GM23338 (cell line): ENCODE measurements at regions not wholly inside any gene's neighbourhood (a gene's known extent, or its start where the extent isn't known, plus 50 kb on each side); places are given as distances from the start of the nearest gene placed in this dataset.

ENCODE experiments used
- ATAC-seq: fragments of 200-7000 bp; cut with Tn5 transposase; 3 replicates; pipeline ENCODE4 v1.9.1; 2020
- DNase-seq: peaks from one replicate; pipeline ENCODE4 v3.0.0-alpha.2; 2015; ENCODE audit warnings: low spot score
- H2AFZ ChIP-seq: fragments of 200-600 bp; sonication (generic); 2 replicates; pipeline ENCODE4 v1.8.0; 2016; ENCODE audit warnings: antibody characterized with exemption, mild to moderate bottlenecking, moderate library complexity
- H3F3A ChIP-seq: fragments of 200-600 bp; sonication (generic); replicated peaks from 2 replicates; pipeline ENCODE4 v1.8.0; 2017; ENCODE audit warnings: antibody characterized with exemption, mixed run types, low read depth
- H3K27ac ChIP-seq: fragments of 200-600 bp; sonication (generic); 2 replicates; pipeline ENCODE4 v1.6.1; 2016; ENCODE audit warnings: low read depth
- H3K27me3 ChIP-seq: fragments of 200-600 bp; sonication (generic); 2 replicates; pipeline ENCODE4 v1.8.0; 2016; ENCODE audit warnings: mild to moderate bottlenecking, mixed run types, moderate library complexity; ENCODE audit not compliant: insufficient read depth
- H3K36me3 ChIP-seq: fragments of 200-600 bp; sonication (generic); 2 replicates; pipeline ENCODE4 v1.8.0; 2016; ENCODE audit warnings: mild to moderate bottlenecking; ENCODE audit not compliant: insufficient read depth
- H3K4me1 ChIP-seq: fragments of 200-600 bp; sonication (generic); 2 replicates; pipeline ENCODE4 v1.8.0; 2016; ENCODE audit warnings: mild to moderate bottlenecking, moderate library complexity; ENCODE audit not compliant: insufficient read depth
- H3K4me2 ChIP-seq: fragments of 200-600 bp; sonication (generic); 2 replicates; pipeline ENCODE4 v1.7.1; 2017; ENCODE audit warnings: mixed run types
- H3K4me3 ChIP-seq: fragments of 200-600 bp; sonication (generic); 2 replicates; pipeline ENCODE4 v1.6.1; 2016; ENCODE audit warnings: mixed run types
- H3K79me2 ChIP-seq: fragments of 200-600 bp; sonication (generic); replicated peaks from 2 replicates; pipeline ENCODE4 v1.8.0; 2017; ENCODE audit warnings: mild to moderate bottlenecking; ENCODE audit not compliant: insufficient read depth
- H3K9me2 ChIP-seq: fragments of 200-600 bp; sonication (generic); 2 replicates; pipeline ENCODE4 v1.8.0; 2017; ENCODE audit not compliant: insufficient read depth
- H4K20me1 ChIP-seq: fragments of 200-600 bp; sonication (generic); replicated peaks from 2 replicates; pipeline ENCODE4 v1.8.0; 2017; ENCODE audit warnings: mild to moderate bottlenecking; ENCODE audit not compliant: insufficient read depth
- H3K27ac Mint-ChIP-seq: 2 replicates; pipeline ENCODE4 v1.8.0; 2020; ENCODE audit warnings: inconsistent platforms, mild to moderate bottlenecking, moderate library complexity, mixed read lengths
- H3K27me3 Mint-ChIP-seq: 3 replicates; pipeline ENCODE4 v1.8.0; 2022; ENCODE audit warnings: low read depth, mild to moderate bottlenecking, moderate library complexity, mixed read lengths, inconsistent platforms; ENCODE audit not compliant: insufficient read depth, poor library complexity
- H3K36me3 Mint-ChIP-seq: 3 replicates; pipeline ENCODE4 v1.8.0; 2021; ENCODE audit warnings: low read depth, mild to moderate bottlenecking, inconsistent platforms, moderate library complexity, mixed read lengths
- H3K4me1 Mint-ChIP-seq: 3 replicates; pipeline ENCODE4 v1.8.0; 2020; ENCODE audit warnings: mild to moderate bottlenecking, inconsistent platforms, mixed read lengths
- H3K4me3 Mint-ChIP-seq: 3 replicates; pipeline ENCODE4 v1.8.0; 2021; ENCODE audit warnings: moderate library complexity, mild to moderate bottlenecking, inconsistent platforms, mixed read lengths
- H3K9me3 Mint-ChIP-seq: 3 replicates; pipeline ENCODE4 v1.8.0; 2020; ENCODE audit warnings: moderate library complexity, mild to moderate bottlenecking, inconsistent platforms, mixed read lengths
- ETS1 ChIP-seq: IDR thresholded peaks from 2 replicates; pipeline ENCODE4 v1.6.1; 2016; ENCODE audit warnings: antibody characterized with exemption
- EZH2 ChIP-seq: fragments of 200-600 bp; sonication (generic); IDR thresholded peaks from one replicate; pipeline ENCODE4 v1.8.0; 2017; ENCODE audit warnings: antibody characterized with exemption, mild to moderate bottlenecking, low read depth; ENCODE audit not compliant: unreplicated experiment
- EZH2phosphoT487 ChIP-seq: fragments of 200-600 bp; sonication (generic); IDR thresholded peaks from one replicate; pipeline ENCODE4 v1.8.1; 2018; ENCODE audit warnings: antibody characterized with exemption; ENCODE audit not compliant: unreplicated experiment
- NANOG ChIP-seq: IDR thresholded peaks from 2 replicates; pipeline ENCODE4 v1.6.1; 2016; ENCODE audit warnings: antibody characterized with exemption, borderline replicate concordance
- REST ChIP-seq: IDR thresholded peaks from one replicate; pipeline ENCODE4 v1.6.1; 2018; ENCODE audit warnings: antibody characterized with exemption; ENCODE audit not compliant: unreplicated experiment
- STAT1 ChIP-seq: IDR thresholded peaks from one replicate; pipeline ENCODE4 v1.6.1; 2016; ENCODE audit warnings: antibody characterized with exemption; ENCODE audit not compliant: unreplicated experiment
- ZNF114 ChIP-seq: fragments of 250-450 bp; sonication (Bioruptor Pico); IDR thresholded peaks from 2 replicates; pipeline ENCODE4 v1.5.0; 2020; ENCODE audit warnings: mild to moderate bottlenecking, moderate library complexity
- ZNF462 ChIP-seq: fragments of 250-450 bp; sonication (Bioruptor Pico); IDR thresholded peaks from 2 replicates; pipeline ENCODE4 v1.5.0; 2020; ENCODE audit warnings: mild to moderate bottlenecking, moderate library complexity

- TF ChIP-seq ZNF462 (CRISPR knock-in tag) (no peak), ETS1 (no peak), NANOG (no peak)
These were observed 275.3 kb upstream of the REG3G start (continued) for GRCh38 chr2:78750219-78750618.

GRCh38 chr2:78754930-78755329 lies 270.6 kb upstream of the REG3G start:
- Histone ChIP-seq H3F3A (no peaks in the 10 kb centered on the region), H3K4me2 (no peak overlapping the region), H4K20me1 (no peaks in the 10 kb centered on the region), H3K4me1 (peaks cover 4% of the 10 kb centered on the region; the same call in 1 of the 2 replicates), H3K27ac (no peak overlapping the region), H2AFZ (no peak overlapping the region), H3K79me2 (no peaks in the 10 kb centered on the region), H3K27me3 (no peaks in the 10 kb centered on the region), H3K36me3 (no peaks in the 10 kb centered on the region), H3K4me3 (no peak overlapping the region), H3K9me2 (no peaks in the 10 kb centered on the region)
- H3K36me3 Mint-ChIP-seq, result no peaks in the 10 kb centered on the region
- DNase-seq (no peak), ATAC-seq (no peak)
- no peak overlapping the region for H3K27ac Mint-ChIP-seq
- peaks cover 22% of the 10 kb centered on the region for H3K4me1 Mint-ChIP-seq
- H3K4me3 Mint-ChIP-seq, result no peak overlapping the region
- peaks cover 14% of the 10 kb centered on the region for H3K9me3 Mint-ChIP-seq
- peaks cover 10% of the 10 kb centered on the region for H3K27me3 Mint-ChIP-seq
- TF ChIP-seq REST (no peak), STAT1 (no peak), NANOG (no peak), ETS1 (no peak), ZNF114 (no peak), EZH2phosphoT487 (no peak), EZH2 (no peak)
